RKO (cell line): ENCODE measurements at regions not wholly inside any gene's neighbourhood (a gene's known extent, or its start where the extent isn't known, plus 50 kb on each side); places are given as distances from the start of the nearest gene placed in this dataset.

ENCODE experiments used
- DNase-seq: peaks from one replicate; pipeline ENCODE4 v3.0.0-alpha.2; 2016; ENCODE audit warnings: low spot score

- no peak for DNase-seq
These were observed 292.1 kb downstream of the GASK1B start for GRCh38 chr4:157880761-157881160.

- no peak for DNase-seq
These were observed 318.0 kb downstream of the GASK1B start for GRCh38 chr4:157854819-157855218.

- DNase-seq = no peak
These were observed 332.2 kb downstream of the GASK1B start for GRCh38 chr4:157840648-157841047.

GRCh38 chr4:157840034-157840433 lies 332.8 kb downstream of the GASK1B start:
- no peak for DNase-seq

- DNase-seq = no peak
These were observed 334.5 kb downstream of the GASK1B start for GRCh38 chr4:157838366-157838765.

- DNase-seq = no peak
These were observed 335.6 kb downstream of the GASK1B start for GRCh38 chr4:157837071-157837703.

- no peak for DNase-seq
These were observed 340.2 kb downstream of the GASK1B start for GRCh38 chr4:157832596-157832995.

GRCh38 chr4:157824021-157824420 lies 348.8 kb downstream of the GASK1B start:
- DNase-seq = no peak

GRCh38 chr4:157821814-157822213 lies 351.0 kb downstream of the GASK1B start:
- DNase-seq = no peak

GRCh38 chr4:157819693-157820464 lies 352.9 kb downstream of the GASK1B start:
- DNase-seq = no peak

- DNase-seq = no peak
These were observed 353.7 kb downstream of the GASK1B start for GRCh38 chr4:157818946-157819692.

- DNase-seq = no peak
These were observed 362.6 kb downstream of the GASK1B start for GRCh38 chr4:157810137-157810774.

- no peak for DNase-seq
These were observed 363.9 kb downstream of the GASK1B start for GRCh38 chr4:157808796-157809383.

- DNase-seq = no peak
These were observed 366.6 kb downstream of the GASK1B start for GRCh38 chr4:157806184-157806583.

GRCh38 chr4:157804986-157805385 lies 367.8 kb downstream of the GASK1B start:
- peak; percentile 41 for DNase-seq

- DNase-seq = no peak
These were observed 368.8 kb downstream of the GASK1B start for GRCh38 chr4:157803845-157804521.

GRCh38 chr4:157803421-157803820 lies 369.4 kb downstream of the GASK1B start:
- no peak for DNase-seq

- no peak for DNase-seq
These were observed 377.3 kb downstream of the GASK1B start for GRCh38 chr4:157795495-157795894.

- DNase-seq = no peak
These were observed 380.1 kb downstream of the GASK1B start for GRCh38 chr4:157792716-157793115.

GRCh38 chr4:157791236-157791635 lies 381.6 kb downstream of the GASK1B start:
- no peak for DNase-seq

GRCh38 chr4:157787618-157788017 lies 385.2 kb downstream of the GASK1B start:
- DNase-seq = no peak

- no peak for DNase-seq
These were observed 391.5 kb downstream of the GASK1B start for GRCh38 chr4:157781361-157781760.
